ENCODE measurements at regions not wholly inside any gene's neighbourhood (a gene's known extent, or its start where the extent isn't known, plus 50 kb on each side); places are given as distances from the start of the nearest gene placed in this dataset.

GRCh38 chr12:92509156-92509738 is 193.5 kb upstream of the PLEKHG7 start:
- intact Hi-C loops (cut with DNase I, micrococcal nuclease), result no loop called here
- TF ChIP-seq CTCF (IDR thresholded peaks at IDR 0.05), result no peak
- no peaks in the 10 kb centered on the region for H3K9me3 ChIP-seq
- H3K4me1 ChIP-seq (ENCODE audit: low read depth), result peaks cover 17% of the 10 kb centered on the region
- no peaks in the 10 kb centered on the region for H3K36me3 ChIP-seq (ENCODE audit: low read depth)
- no peak for DNase-seq
- no peak overlapping the region for H3K4me3 ChIP-seq
- no peak for ATAC-seq

GRCh38 chr12:92506891-92507290 is 195.9 kb upstream of the PLEKHG7 start:
- H3K4me1 ChIP-seq (ENCODE audit: low read depth), result peaks cover 25% of the 10 kb centered on the region
- no peaks in the 10 kb centered on the region for H3K36me3 ChIP-seq (ENCODE audit: low read depth)
- H3K4me3 ChIP-seq, result no peak overlapping the region
- no peak for TF ChIP-seq CTCF (IDR thresholded peaks at IDR 0.05)
- intact Hi-C loops (cut with DNase I, micrococcal nuclease), result no loop called here
- no peak for DNase-seq
- no peak for ATAC-seq
- no peaks in the 10 kb centered on the region for H3K9me3 ChIP-seq

GRCh38 chr12:92506460-92506859 is 196.3 kb upstream of the PLEKHG7 start:
- Histone ChIP-seq H3K36me3 (ENCODE audit: low read depth) (no peaks in the 10 kb centered on the region), H3K9me3 (no peaks in the 10 kb centered on the region), H3K4me1 (ENCODE audit: low read depth) (peaks cover 25% of the 10 kb centered on the region), H3K4me3 (no peak overlapping the region)
- intact Hi-C loops (cut with DNase I, micrococcal nuclease), result no loop called here
- DNase-seq (no peak), ATAC-seq (no peak)
- no peak for TF ChIP-seq CTCF (IDR thresholded peaks at IDR 0.05)

GRCh38 chr12:92505254-92506231 is 197.2 kb upstream of the PLEKHG7 start:
- no peak for TF ChIP-seq CTCF (IDR thresholded peaks at IDR 0.05)
- Histone ChIP-seq H3K4me3 (no peak overlapping the region), H3K9me3 (no peaks in the 10 kb centered on the region), H3K4me1 (ENCODE audit: low read depth) (peaks cover 25% of the 10 kb centered on the region), H3K36me3 (ENCODE audit: low read depth) (no peaks in the 10 kb centered on the region)
- ATAC-seq (peak; percentile 70), DNase-seq (peak; percentile 43 to 75 (median 57))
- intact Hi-C loops (cut with DNase I, micrococcal nuclease), result no loop called here

- H3K36me3 ChIP-seq (ENCODE audit: low read depth), result no peaks in the 10 kb centered on the region
- ATAC-seq (peak; percentile 42), DNase-seq (peak in 2 of 3 donors; percentile 32 to 35)
- H3K9me3 ChIP-seq, result no peaks in the 10 kb centered on the region
- H3K4me3 ChIP-seq, result no peak overlapping the region
- TF ChIP-seq CTCF (IDR thresholded peaks at IDR 0.05), result no peak
- peaks cover 25% of the 10 kb centered on the region for H3K4me1 ChIP-seq (ENCODE audit: low read depth)
- intact Hi-C loops (cut with DNase I, micrococcal nuclease), result loop anchor here in 1 of 2 donors (5.0 kb wide), 1 partner anchor 48 kb away; no protein-coding TSS in a partner anchor
These were observed 198.2 kb upstream of the PLEKHG7 start for GRCh38 chr12:92504594-92504981.

All from mucosa of descending colon (tissue), 3 donors.